Umbilical cord (tissue), 1 donor: ENCODE measurements at regions not wholly inside any gene's neighbourhood (a gene's known extent, or its start where the extent isn't known, plus 50 kb on each side); places are given as distances from the start of the nearest gene placed in this dataset.

Source experiments
- DNase-seq: peaks from one replicate; pipeline ENCODE4 v3.0.0-alpha.2; 2015; ENCODE audit warnings: low spot score

DNA sequence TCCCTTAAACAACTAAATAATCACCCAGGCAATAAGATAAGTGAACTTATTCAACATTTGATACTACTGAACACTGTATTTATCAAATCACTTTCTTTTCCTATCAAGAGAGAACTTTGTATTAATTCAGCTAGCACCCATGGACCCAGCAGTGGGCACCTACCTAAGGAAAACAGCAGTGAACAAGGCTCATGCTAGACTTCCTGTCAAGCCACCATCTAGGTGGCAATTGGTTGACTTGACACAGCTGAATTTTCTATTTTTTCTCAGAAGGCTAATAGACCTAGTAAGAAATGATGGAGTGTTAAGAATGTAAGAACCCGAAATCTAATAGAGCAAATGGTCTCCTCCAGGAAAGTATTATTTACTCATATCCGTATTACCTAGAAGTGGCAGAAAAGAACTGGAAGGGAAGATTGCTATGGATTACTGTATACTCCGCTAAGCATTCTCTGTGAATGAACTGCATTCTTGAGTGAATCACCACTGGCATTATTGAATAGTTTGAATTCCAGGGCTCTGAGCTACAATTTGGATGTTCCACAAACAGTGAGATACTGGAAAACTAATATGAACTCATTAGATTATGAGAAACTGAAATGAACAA is 988.2 kb upstream of the CDH2 start:
- peak; percentile 78 for DNase-seq

DNA sequence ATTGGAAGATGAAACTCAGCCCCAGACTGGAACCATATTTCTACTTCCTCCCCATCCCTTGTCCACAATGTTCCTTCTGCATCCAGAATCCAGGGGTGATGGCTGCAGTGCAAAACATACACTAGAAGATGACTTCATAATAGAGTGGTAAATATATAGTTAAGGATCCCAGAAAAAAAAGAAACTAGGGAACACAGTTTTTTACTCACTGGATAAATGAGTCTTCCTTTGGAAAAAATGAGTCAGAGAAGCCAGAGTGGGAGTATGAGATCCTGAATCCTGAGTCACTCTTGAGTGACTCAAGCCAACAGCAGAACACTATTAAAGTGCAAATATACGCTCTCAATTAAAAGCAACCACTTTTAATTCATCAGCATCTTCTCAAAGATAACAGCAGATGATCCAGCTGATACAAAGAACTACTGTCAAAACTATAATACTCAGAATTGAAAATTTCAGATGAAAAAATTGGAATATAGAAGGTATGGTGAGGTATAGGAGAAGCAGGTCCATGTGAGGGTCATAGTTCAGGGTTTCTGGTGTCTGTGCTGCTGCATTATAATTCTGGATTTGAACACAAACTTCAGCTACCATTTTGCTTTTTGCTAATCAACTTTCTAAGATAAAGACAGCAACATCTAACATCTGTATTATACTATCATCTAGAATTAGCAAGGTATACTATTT is 987.2 kb upstream of the CDH2 start:
- DNase-seq = peak; percentile 65

GRCh38 chr18:29163596-29163995 is 986.7 kb upstream of the CDH2 start:
- no peak for DNase-seq

DNA sequence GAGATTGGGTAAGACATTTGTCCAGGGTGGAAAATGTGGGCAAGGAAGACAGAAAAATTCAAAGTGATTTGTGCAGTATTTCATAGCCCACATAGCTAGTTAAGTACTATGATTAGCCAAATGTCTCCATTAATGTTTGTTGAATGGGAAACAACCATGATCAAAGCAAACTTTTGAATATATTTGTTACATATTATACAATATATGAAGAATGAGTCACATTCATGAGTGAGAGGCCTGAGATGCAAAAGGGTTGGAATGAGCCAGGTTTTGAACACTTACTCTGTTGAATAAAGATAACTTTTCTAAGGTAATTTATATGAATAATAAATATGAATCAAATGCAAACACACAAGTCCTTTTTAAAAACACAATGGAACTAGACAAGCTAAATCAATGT is 984.5 kb upstream of the CDH2 start:
- DNase-seq = no peak

DNA sequence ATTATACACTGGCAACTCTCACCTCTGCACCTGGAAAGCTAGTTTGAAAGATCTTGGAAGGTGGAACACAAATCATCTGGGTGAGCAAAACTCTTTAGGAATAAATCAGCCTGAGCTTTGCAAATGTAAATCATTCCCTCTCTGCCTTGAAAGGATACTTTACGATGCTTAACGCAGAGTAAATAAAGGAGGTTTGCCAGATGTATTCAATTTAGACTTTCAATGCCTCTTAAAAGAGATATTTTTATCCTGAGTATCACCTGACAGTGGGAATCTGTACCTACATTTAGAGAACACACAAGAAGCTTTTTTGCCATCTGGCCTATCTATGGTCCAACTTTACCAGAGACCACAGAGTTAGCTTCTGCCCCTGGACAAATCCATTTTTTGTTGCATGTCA is 983.2 kb upstream of the CDH2 start:
- no peak for DNase-seq

DNA sequence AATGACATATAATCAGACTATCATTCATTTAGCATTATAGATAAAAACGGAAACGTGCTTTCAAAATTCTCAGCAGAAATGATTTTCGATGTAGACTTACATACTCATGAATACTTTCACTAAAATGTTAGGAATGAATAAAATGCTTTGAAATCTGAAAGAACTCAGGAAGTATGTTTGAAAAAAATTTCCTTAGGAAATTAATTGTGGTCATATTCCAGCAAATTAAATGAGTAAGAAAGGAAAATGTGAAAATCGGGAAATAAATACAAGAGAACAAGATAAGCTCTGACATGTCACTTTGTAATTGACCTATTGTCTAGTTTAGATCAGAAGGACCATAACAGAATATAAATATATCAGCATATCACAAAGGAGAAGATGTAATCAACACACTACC is 981.0 kb upstream of the CDH2 start:
- no peak for DNase-seq

GRCh38 chr18:29157057-29157780 is 980.3 kb upstream of the CDH2 start:
- DNase-seq = no peak

- DNase-seq = no peak
Measured at GRCh38 chr18:29156531-29156930, 979.6 kb upstream of the CDH2 start.

DNA sequence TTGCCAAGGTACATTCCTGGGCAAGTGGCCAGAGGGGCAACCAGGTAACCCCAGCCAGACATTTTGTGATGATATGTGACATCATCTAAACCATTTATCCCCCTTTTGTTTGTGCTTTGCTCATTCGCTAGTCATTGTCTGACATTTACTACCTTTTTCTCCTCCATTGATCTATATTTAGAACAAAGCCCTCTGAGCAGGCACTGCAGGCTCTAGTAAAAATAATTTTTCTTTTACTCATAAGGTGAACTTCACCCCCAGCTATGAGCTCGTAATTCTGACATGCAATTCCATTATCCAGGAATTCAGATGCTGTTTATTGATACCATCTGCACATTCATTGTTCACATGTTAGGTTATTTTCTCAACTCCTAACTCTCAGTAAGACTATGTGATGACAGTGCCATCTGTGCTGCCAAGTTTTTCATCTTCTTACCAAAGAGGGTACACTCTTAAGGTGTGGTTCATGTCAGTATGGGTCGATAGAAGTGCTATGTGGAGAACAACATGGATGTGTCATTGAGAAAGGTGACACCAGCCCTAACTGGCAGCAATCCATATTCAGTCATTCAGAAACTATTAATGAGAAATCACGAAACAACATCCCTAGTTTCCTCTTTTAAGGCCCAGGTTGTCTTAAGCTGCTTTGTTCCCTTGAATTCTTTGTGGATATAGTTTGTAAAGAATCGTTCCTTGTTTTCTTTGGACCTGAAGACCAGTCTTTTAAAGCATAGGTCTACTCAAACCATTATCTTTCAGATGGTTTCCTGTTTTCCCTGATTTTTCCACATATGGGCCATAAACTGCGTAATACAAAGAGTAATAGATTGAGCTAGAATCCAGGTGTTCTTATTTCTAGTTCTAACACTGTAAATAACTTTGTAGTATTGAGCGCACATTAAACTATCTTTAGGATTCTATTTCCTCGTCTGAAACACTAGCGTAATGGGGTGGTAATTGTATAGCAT is 978.1 kb upstream of the CDH2 start:
- DNase-seq = no peak

GRCh38 chr18:29154196-29154757 is 977.3 kb upstream of the CDH2 start:
- DNase-seq = peak; percentile 38

GRCh38 chr18:29153091-29153490 is 976.2 kb upstream of the CDH2 start:
- no peak for DNase-seq

DNA sequence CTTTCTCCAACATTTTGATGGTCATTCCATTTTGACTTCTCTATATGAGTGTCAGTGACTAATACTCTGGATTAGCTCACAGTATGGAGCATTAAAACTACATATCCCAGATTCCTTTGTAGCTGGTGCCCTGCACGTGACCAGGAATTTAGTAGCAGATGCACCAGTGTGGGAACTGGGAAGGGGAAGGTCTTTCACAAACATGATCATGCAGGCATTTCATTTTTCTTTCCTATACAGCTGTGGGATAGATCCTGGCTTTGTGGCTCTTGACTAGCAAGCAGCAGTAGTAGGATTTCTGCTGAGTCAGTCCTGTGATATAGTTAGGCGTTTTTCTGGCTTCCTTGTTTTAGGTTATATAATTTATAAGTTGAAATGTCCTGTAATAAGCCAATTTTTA is 971.0 kb upstream of the CDH2 start:
- DNase-seq = peak; percentile 73

GRCh38 chr18:29146068-29146467 is 969.1 kb upstream of the CDH2 start:
- DNase-seq = peak; percentile 83

DNA sequence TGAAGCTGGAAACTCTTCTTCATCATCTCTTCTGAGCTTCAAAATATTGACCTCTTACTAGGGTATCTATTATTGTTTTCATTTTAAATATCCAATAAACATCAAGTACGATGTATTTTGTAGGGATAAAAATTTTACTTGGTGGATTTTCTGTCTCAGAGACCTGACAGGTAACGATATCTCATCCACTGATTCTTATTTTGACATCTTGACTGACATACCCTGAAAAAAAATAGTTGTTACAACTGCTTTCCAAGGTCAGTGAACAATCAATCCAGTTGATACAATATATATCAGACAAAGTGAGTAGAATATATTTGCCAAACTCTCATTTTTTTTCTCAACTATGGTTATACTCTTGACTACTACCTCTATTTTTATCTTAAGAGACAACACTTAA is 963.7 kb upstream of the CDH2 start:
- no peak for DNase-seq

DNA sequence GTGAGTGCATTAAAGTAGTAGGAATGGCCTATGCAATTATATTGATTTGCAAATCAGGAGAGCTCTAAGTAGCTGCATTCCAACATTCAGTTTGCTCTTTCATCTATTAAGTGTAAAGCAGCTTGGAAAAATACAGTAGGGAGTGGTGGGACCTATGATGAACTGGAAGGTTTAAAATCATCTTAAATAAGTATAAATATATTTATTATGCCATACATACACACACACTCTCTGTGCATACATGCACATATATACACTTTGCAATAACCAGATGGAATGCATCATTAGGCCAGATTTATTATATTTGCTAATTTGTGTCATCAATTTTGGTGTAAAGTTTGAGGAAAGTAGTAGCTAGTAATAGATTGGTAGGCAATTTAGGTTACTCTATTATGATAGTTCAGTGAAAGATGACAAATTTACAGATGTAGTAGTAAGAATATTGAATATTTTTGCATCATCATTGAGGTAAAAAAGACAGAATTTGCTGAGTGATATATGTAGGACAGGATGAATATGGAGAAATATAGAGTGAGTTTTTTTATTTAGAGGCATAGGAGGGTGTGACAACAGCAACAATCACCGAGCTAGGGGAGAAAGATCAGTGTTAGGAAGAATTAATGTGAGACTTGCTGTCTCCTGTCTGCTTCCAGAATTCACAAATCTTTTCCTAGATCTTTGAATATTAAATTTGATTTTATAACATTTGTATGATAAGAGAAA is 961.0 kb upstream of the CDH2 start:
- DNase-seq = no peak

DNA sequence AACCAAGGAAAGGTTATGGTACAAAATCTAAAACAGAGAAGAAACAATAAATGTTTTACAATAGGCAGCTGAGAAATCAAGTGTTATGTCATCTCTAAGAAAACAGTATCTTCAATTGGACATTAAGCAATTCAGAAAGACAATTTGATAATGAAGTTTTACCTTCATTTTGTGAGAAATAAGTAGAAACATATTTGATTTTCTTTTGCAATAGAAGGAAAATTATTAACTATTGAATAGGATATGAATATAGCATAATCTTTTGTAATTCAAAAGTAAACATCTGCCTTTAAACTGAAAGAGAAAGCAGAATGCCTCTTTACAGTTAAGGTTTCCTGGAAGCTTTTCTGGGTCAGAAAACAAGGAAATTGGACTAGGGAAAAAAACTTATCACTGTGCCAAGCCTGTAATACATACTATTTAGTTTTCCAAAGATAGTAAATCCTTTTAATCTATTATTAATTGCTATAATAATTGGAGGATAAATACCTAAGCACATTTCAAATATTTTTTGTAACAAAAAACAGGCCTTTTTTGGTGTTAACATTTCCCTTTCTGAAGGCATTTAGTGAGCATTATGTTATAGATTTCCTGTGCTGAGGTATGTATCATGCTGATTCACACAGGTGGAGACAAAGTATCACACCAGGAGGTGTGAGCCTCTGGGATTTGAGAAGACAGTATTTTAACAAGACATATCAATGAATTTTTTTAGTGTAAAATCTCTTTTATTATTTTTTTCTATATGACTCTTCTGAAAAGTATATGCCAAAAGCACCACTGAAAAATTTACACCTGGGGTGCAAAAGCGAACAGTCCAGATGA is 947.0 kb upstream of the CDH2 start:
- no peak for DNase-seq

- no peak for DNase-seq
Measured at GRCh38 chr18:29104671-29105070, 927.7 kb upstream of the CDH2 start.

- no peak for DNase-seq
Measured at GRCh38 chr18:29104227-29104626, 927.3 kb upstream of the CDH2 start.

DNA sequence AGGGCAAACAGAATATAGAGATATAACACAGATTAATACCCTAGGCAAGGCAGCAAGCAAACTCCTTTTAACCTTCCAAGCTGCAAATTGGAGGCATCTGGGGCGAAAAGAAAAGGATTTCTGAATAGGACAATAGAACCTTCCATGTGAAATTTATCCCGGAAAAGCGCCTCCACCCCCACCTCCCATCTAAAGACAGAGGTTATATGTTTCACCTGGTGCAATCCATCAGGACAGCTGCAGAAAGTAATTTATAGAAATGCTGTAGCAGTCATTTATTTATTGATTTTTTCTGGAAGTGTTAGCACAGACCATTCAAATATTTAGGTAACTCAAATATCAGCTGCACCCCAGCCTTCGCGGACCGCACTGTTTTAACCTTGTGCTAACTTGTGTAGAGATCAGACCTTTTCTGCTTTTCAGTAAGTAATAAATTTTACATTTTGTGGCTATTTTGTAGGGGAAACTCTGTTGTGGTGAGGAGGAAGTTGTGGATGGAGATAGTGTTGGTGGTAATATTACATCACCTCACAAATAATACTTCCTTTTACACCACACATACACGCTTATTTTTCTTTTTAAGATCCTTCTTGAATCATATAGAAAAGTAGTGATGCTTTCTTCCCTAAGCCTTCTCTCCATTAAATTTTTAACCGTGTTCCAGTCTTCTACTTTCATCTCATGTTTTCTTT is 919.3 kb upstream of the CDH2 start:
- DNase-seq = no peak
